Naive thymus-derived CD8-positive, alpha-beta T cell (primary cell): ENCODE measurements at regions not wholly inside any gene's neighbourhood (a gene's known extent, or its start where the extent isn't known, plus 50 kb on each side); places are given as distances from the start of the nearest gene placed in this dataset.

Experiments used
- ATAC-seq, 2 donors: fragments of 150-1000 bp; cut with Tn5 transposase in 1 of 2; sonication (Bioruptor Pico), chemical (Tn5 transposase) in 1 of 2; 1 replicate in 1 of 2; 2 replicates in 1 of 2; pipeline ENCODE4 v1.10.0; 2021; ENCODE audit warnings: mild to moderate bottlenecking in 2 of 2, moderate library complexity in 2 of 2
- POLR2A ChIA-PET: fragments of 350-600 bp; sonication (Branson Sonifier 250); formaldehyde crosslinking; loops from one replicate; lab custom pipeline; 2021; ENCODE audit warnings: antibody characterized with exemption; lab: Charles Lee
- DNase-seq, 10 donors: peaks; one replicate each; pipeline versions ENCODE4 v3.0.0 to v3.0.0-alpha.2; 2020 to 2022
- H3K27ac Mint-ChIP-seq, 10 donors: one replicate each; pipeline ENCODE4 v1.8.0; 2020 to 2022; ENCODE audit warnings: mild to moderate bottlenecking in 10 of 10, mixed read lengths in 10 of 10, moderate library complexity in 4 of 10, inconsistent platforms in 1 of 10
- H3K27me3 Mint-ChIP-seq, 5 donors: one replicate each; pipeline ENCODE4 v1.8.0; 2021 to 2022; ENCODE audit warnings: mixed read lengths in 5 of 5
- H3K36me3 Mint-ChIP-seq, 3 donors: one replicate each; pipeline ENCODE4 v1.8.0; 2020 to 2022; ENCODE audit warnings: mixed read lengths in 3 of 3, mild to moderate bottlenecking in 2 of 3, inconsistent platforms in 1 of 3
- H3K4me1 Mint-ChIP-seq, 4 donors: one replicate each; pipeline ENCODE4 v1.8.0; 2021 to 2022; ENCODE audit warnings: mixed read lengths in 4 of 4
- H3K4me3 Mint-ChIP-seq, 10 donors: one replicate each; pipeline ENCODE4 v1.8.0; 2020 to 2022; ENCODE audit warnings: mild to moderate bottlenecking in 10 of 10, mixed read lengths in 10 of 10, moderate library complexity in 6 of 10, inconsistent platforms in 1 of 10
- H3K9me3 Mint-ChIP-seq, 9 donors: one replicate each; pipeline ENCODE4 v1.8.0; 2020 to 2022; ENCODE audit warnings: mixed read lengths in 9 of 9, mild to moderate bottlenecking in 3 of 9, inconsistent platforms in 1 of 9, moderate library complexity in 1 of 9

- H3K9me3 Mint-ChIP-seq: no peaks in the 10 kb centered on the region
- H3K27ac Mint-ChIP-seq: no peak overlapping the region
- POLR2A ChIA-PET: no interaction called here
- no peak overlapping the region for H3K4me3 Mint-ChIP-seq
- H3K36me3 Mint-ChIP-seq: peaks cover 0 to 5% (median 3%) of the 10 kb centered on the region in 3 donors
- no peaks in the 10 kb centered on the region for H3K27me3 Mint-ChIP-seq
- no peak for ATAC-seq
- peaks cover 0 to 2% (median 0%) of the 10 kb centered on the region in 4 donors for H3K4me1 Mint-ChIP-seq
- no peak for DNase-seq
Measured at GRCh38 chr13:99808786-99809185, 162.8 kb downstream of the ZIC5 start.

- H3K36me3 Mint-ChIP-seq: peaks cover 0 to 5% (median 3%) of the 10 kb centered on the region in 3 donors
- H3K4me1 Mint-ChIP-seq: peaks cover 0 to 2% (median 0%) of the 10 kb centered on the region in 4 donors
- DNase-seq (no peak), ATAC-seq (no peak)
- no peaks in the 10 kb centered on the region for H3K9me3 Mint-ChIP-seq
- no peaks in the 10 kb centered on the region for H3K27me3 Mint-ChIP-seq
- no peak overlapping the region for H3K27ac Mint-ChIP-seq
- H3K4me3 Mint-ChIP-seq: no peak overlapping the region
- POLR2A ChIA-PET: no interaction called here
Measured at GRCh38 chr13:99806671-99807070, 164.9 kb downstream of the ZIC5 start.

- ATAC-seq (no peak), DNase-seq (no peak)
- POLR2A ChIA-PET: no interaction called here
- Mint-ChIP-seq H3K36me3 (peaks cover 0 to 4% (median 3%) of the 10 kb centered on the region in 3 donors), H3K27me3 (no peaks in the 10 kb centered on the region), H3K4me3 (no peak overlapping the region), H3K27ac (no peak overlapping the region), H3K9me3 (no peaks in the 10 kb centered on the region), H3K4me1 (peaks cover 0 to 2% (median 0%) of the 10 kb centered on the region in 4 donors)
Measured at GRCh38 chr13:99805361-99805760, 166.2 kb downstream of the ZIC5 start.

- Mint-ChIP-seq H3K27me3 (no peaks in the 10 kb centered on the region), H3K4me3 (no peak overlapping the region), H3K27ac (no peak overlapping the region), H3K9me3 (no peaks in the 10 kb centered on the region), H3K36me3 (peaks cover 3 to 5% (median 5%) of the 10 kb centered on the region in 3 donors), H3K4me1 (no peaks in the 10 kb centered on the region)
- DNase-seq (no peak), ATAC-seq (no peak)
- POLR2A ChIA-PET: no interaction called here
Measured at GRCh38 chr13:99803141-99803540, 168.4 kb downstream of the ZIC5 start.

GRCh38 chr13:99802416-99802815 lies 169.2 kb downstream of the ZIC5 start:
- no peak overlapping the region for H3K27ac Mint-ChIP-seq
- H3K27me3 Mint-ChIP-seq: no peaks in the 10 kb centered on the region
- DNase-seq (no peak), ATAC-seq (no peak)
- POLR2A ChIA-PET: no interaction called here
- H3K36me3 Mint-ChIP-seq: peaks cover 3 to 9% (median 5%) of the 10 kb centered on the region in 3 donors
- no peak overlapping the region for H3K4me3 Mint-ChIP-seq
- H3K9me3 Mint-ChIP-seq: no peaks in the 10 kb centered on the region
- no peaks in the 10 kb centered on the region for H3K4me1 Mint-ChIP-seq

GRCh38 chr13:99800951-99801350 lies 170.6 kb downstream of the ZIC5 start:
- no peak for ATAC-seq
- H3K9me3 Mint-ChIP-seq: no peaks in the 10 kb centered on the region

GRCh38 chr13:99800011-99800410 lies 171.6 kb downstream of the ZIC5 start:
- POLR2A ChIA-PET: interaction anchor here (0.7 kb wide), 1 partner anchor 1433 kb away, joined by 4 read pairs; no protein-coding TSS in a partner anchor
- H3K36me3 Mint-ChIP-seq: peaks cover 3 to 9% (median 5%) of the 10 kb centered on the region in 3 donors
- no peaks in the 10 kb centered on the region for H3K4me1 Mint-ChIP-seq
- H3K27me3 Mint-ChIP-seq: no peaks in the 10 kb centered on the region
- H3K4me3 Mint-ChIP-seq: no peak overlapping the region
- no peak overlapping the region for H3K27ac Mint-ChIP-seq
- no peak for ATAC-seq
- DNase-seq: no peak
- no peaks in the 10 kb centered on the region for H3K9me3 Mint-ChIP-seq

More at GRCh38 chr13:99800951-99801350, 170.6 kb downstream of the ZIC5 start:
- POLR2A ChIA-PET: interaction anchor here (0.7 kb wide), 1 partner anchor 1432 kb away, joined by 4 read pairs; no protein-coding TSS in a partner anchor
- Mint-ChIP-seq H3K4me3 (no peak overlapping the region), H3K27me3 (no peaks in the 10 kb centered on the region), H3K4me1 (no peaks in the 10 kb centered on the region), H3K27ac (no peak overlapping the region), H3K36me3 (peaks cover 3 to 11% (median 5%) of the 10 kb centered on the region in 3 donors)
- no peak for DNase-seq

- Mint-ChIP-seq H3K27ac (no peak overlapping the region), H3K4me3 (no peak overlapping the region), H3K4me1 (no peaks in the 10 kb centered on the region), H3K9me3 (no peaks in the 10 kb centered on the region), H3K36me3 (peaks cover 0 to 8% (median 5%) of the 10 kb centered on the region in 3 donors), H3K27me3 (no peaks in the 10 kb centered on the region)
- POLR2A ChIA-PET: no interaction called here
- DNase-seq: no peak
- no peak for ATAC-seq
Measured at GRCh38 chr13:99798756-99799155, 172.8 kb downstream of the ZIC5 start.

- Mint-ChIP-seq H3K4me3 (no peak overlapping the region), H3K9me3 (no peaks in the 10 kb centered on the region), H3K4me1 (no peaks in the 10 kb centered on the region), H3K27ac (no peak overlapping the region), H3K36me3 (peaks cover 2 to 8% (median 5%) of the 10 kb centered on the region in 3 donors), H3K27me3 (no peaks in the 10 kb centered on the region)
- POLR2A ChIA-PET: no interaction called here
- ATAC-seq (no peak), DNase-seq (no peak)
Measured at GRCh38 chr13:99797691-99798090, 173.9 kb downstream of the ZIC5 start.

GRCh38 chr13:99796175-99796819 lies 175.3 kb downstream of the ZIC5 start:
- no peaks in the 10 kb centered on the region for H3K27me3 Mint-ChIP-seq
- DNase-seq (peak in 1 of 10 donors; percentile 10), ATAC-seq (no peak)
- H3K27ac Mint-ChIP-seq: no peak overlapping the region
- H3K36me3 Mint-ChIP-seq: peaks cover 2 to 11% (median 5%) of the 10 kb centered on the region in 3 donors
- no peak overlapping the region for H3K4me3 Mint-ChIP-seq
- no peaks in the 10 kb centered on the region for H3K4me1 Mint-ChIP-seq
- H3K9me3 Mint-ChIP-seq: no peaks in the 10 kb centered on the region
- POLR2A ChIA-PET: no interaction called here

GRCh38 chr13:99792079-99792921 lies 179.3 kb downstream of the ZIC5 start:
- POLR2A ChIA-PET: no interaction called here
- Mint-ChIP-seq H3K36me3 (peaks cover 3 to 23% (median 7%) of the 10 kb centered on the region in 3 donors), H3K4me3 (no peak overlapping the region), H3K4me1 (peaks cover 0 to 2% (median 1%) of the 10 kb centered on the region in 4 donors), H3K27ac (no peak overlapping the region), H3K27me3 (no peaks in the 10 kb centered on the region), H3K9me3 (peaks cover 0 to 8% (median 0%) of the 10 kb centered on the region in 9 donors)
- DNase-seq (no peak), ATAC-seq (no peak)

GRCh38 chr13:99782669-99783068 lies 188.9 kb downstream of the ZIC5 start:
- Mint-ChIP-seq H3K36me3 (peaks cover 15 to 54% (median 41%) of the 10 kb centered on the region in 3 donors), H3K27me3 (no peaks in the 10 kb centered on the region), H3K4me3 (no peak overlapping the region), H3K9me3 (peaks cover 0 to 36% (median 14%) of the 10 kb centered on the region in 9 donors), H3K4me1 (no peaks in the 10 kb centered on the region), H3K27ac (no peak overlapping the region)
- POLR2A ChIA-PET: no interaction called here
- no peak for ATAC-seq
- no peak for DNase-seq

- no peak overlapping the region for H3K4me3 Mint-ChIP-seq
- peaks cover 15 to 56% (median 42%) of the 10 kb centered on the region in 3 donors for H3K36me3 Mint-ChIP-seq
- H3K27ac Mint-ChIP-seq: no peak overlapping the region
- H3K9me3 Mint-ChIP-seq: peaks cover 0 to 18% (median 10%) of the 10 kb centered on the region in 9 donors
- ATAC-seq (no peak), DNase-seq (no peak)
- no peaks in the 10 kb centered on the region for H3K27me3 Mint-ChIP-seq
- POLR2A ChIA-PET: no interaction called here
- H3K4me1 Mint-ChIP-seq: peaks cover 0 to 1% (median 0%) of the 10 kb centered on the region in 4 donors
Measured at GRCh38 chr13:99778500-99778899, 193.1 kb downstream of the ZIC5 start.
